ENCODE measurements at regions not wholly inside any gene's neighbourhood (a gene's known extent, or its start where the extent isn't known, plus 50 kb on each side); places are given as distances from the start of the nearest gene placed in this dataset.
A peak's percentile ranks its signal among the peaks of the same experiment; 100 is the strongest.

DNA sequence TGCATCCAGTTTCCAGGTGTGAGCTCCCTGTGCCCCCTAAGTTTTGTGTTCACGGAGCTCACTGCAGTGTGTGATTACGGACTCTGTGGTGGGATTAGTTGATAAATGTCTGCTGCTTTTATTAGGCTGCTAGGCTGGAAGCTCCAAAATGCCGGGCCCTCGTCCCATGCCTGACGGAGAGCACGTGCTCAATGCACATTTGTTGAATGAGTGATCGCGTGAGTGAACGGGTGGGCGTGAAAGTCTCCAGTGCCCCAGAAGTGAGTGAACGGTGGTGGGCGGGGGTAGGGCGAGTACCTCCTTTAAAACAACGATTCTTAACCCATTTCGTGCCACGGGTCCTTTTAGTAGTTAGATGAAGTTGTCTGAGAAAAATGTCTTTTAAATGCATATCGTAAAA, 175.5 kb downstream of the AACS start:
- Histone ChIP-seq H3K9ac (no peak overlapping the region), H3K4me1 (no peaks in the 10 kb centered on the region), H3K9me3 (ENCODE audit: low read depth) (no peaks in the 10 kb centered on the region), H2AFZ (replicated peaks) (no peak overlapping the region), H3F3A (ENCODE audit: low read depth) (no peaks in the 10 kb centered on the region), H3K27ac (no peak overlapping the region), H4K20me1 (ENCODE audit: low read depth) (no peaks in the 10 kb centered on the region), H3K36me3 (no peaks in the 10 kb centered on the region), H3K79me2 (ENCODE audit: low read depth) (peaks cover 3% of the 10 kb centered on the region), H3K4me2 (no peak overlapping the region), H3K4me3 (no peak overlapping the region), H3K27me3 (no peaks in the 10 kb centered on the region)
- peaks cover 5% of the 10 kb centered on the region for H3K9me3 Mint-ChIP-seq
- H3K4me1 Mint-ChIP-seq = peaks cover 22% of the 10 kb centered on the region
- H3K36me3 Mint-ChIP-seq = peaks cover 3% of the 10 kb centered on the region
- no peak for TF ChIP-seq EZH2 (IDR thresholded peaks at IDR 0.05)
- TF ChIP-seq EZH2phosphoT487 (IDR thresholded peaks at IDR 0.05) = no peak
- TF ChIP-seq, protein P1, sequence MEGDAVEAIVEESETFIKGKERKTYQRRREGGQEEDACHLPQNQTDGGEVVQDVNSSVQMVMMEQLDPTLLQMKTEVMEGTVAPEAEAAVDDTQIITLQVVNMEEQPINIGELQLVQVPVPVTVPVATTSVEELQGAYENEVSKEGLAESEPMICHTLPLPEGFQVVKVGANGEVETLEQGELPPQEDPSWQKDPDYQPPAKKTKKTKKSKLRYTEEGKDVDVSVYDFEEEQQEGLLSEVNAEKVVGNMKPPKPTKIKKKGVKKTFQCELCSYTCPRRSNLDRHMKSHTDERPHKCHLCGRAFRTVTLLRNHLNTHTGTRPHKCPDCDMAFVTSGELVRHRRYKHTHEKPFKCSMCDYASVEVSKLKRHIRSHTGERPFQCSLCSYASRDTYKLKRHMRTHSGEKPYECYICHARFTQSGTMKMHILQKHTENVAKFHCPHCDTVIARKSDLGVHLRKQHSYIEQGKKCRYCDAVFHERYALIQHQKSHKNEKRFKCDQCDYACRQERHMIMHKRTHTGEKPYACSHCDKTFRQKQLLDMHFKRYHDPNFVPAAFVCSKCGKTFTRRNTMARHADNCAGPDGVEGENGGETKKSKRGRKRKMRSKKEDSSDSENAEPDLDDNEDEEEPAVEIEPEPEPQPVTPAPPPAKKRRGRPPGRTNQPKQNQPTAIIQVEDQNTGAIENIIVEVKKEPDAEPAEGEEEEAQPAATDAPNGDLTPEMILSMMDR (IDR thresholded peaks at IDR 0.05) = no peak
- no peak for DNase-seq (ENCODE audit: low spot score)
- H3K4me3 Mint-ChIP-seq = no peak overlapping the region
- peak overlapping the region; percentile 74 for H3K27ac Mint-ChIP-seq
- peaks cover 4% of the 10 kb centered on the region for H3K27me3 Mint-ChIP-seq (ENCODE audit: insufficient read depth, low read depth)

DNA sequence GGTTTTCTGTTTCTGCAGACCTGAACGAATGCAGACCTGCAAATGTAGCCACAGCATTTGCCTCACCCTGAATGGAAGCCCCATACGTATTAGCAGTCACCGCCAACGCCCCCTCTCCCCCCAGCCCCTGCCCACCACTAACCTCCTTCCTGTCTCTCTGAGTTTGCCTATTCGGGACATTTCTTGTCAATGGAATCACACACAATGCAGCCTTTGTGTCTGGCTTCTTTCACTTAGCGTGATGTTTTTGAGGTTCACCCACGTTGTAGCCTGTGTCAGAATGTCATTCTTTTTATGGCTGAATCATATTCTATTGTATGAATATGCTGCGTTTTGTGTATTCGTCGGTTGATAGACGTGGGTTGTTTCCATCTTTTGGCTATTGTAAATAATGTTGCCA, 178.6 kb downstream of the AACS start:
- no peak for TF ChIP-seq EZH2phosphoT487 (IDR thresholded peaks at IDR 0.05)
- no peak for TF ChIP-seq EZH2 (IDR thresholded peaks at IDR 0.05)
- TF ChIP-seq, protein P1 (IDR thresholded peaks at IDR 0.05) = no peak
- no peak overlapping the region for H3K9ac ChIP-seq
- no peak for DNase-seq (ENCODE audit: low spot score)
- Mint-ChIP-seq H3K9me3 (peaks cover 2% of the 10 kb centered on the region), H3K4me1 (peaks cover 36% of the 10 kb centered on the region), H3K36me3 (peaks cover 1% of the 10 kb centered on the region), H3K4me3 (no peak overlapping the region), H3K27me3 (ENCODE audit: insufficient read depth, low read depth) (peaks cover 4% of the 10 kb centered on the region), H3K27ac (no peak overlapping the region)
- no peaks in the 10 kb centered on the region for H4K20me1 ChIP-seq (ENCODE audit: low read depth)
- H3K4me2 ChIP-seq = no peak overlapping the region
- no peaks in the 10 kb centered on the region for H3K9me3 ChIP-seq (ENCODE audit: low read depth)
- peaks cover 6% of the 10 kb centered on the region for H3K4me1 ChIP-seq
- H3K36me3 ChIP-seq = no peaks in the 10 kb centered on the region
- no peaks in the 10 kb centered on the region for H3K27me3 ChIP-seq
- H3K27ac ChIP-seq = no peak overlapping the region
- H3F3A ChIP-seq (ENCODE audit: low read depth) = no peaks in the 10 kb centered on the region
- H2AFZ ChIP-seq (replicated peaks) = no peak overlapping the region
- no peak overlapping the region for H3K4me3 ChIP-seq
- peaks cover 3% of the 10 kb centered on the region for H3K79me2 ChIP-seq (ENCODE audit: low read depth)

DNA sequence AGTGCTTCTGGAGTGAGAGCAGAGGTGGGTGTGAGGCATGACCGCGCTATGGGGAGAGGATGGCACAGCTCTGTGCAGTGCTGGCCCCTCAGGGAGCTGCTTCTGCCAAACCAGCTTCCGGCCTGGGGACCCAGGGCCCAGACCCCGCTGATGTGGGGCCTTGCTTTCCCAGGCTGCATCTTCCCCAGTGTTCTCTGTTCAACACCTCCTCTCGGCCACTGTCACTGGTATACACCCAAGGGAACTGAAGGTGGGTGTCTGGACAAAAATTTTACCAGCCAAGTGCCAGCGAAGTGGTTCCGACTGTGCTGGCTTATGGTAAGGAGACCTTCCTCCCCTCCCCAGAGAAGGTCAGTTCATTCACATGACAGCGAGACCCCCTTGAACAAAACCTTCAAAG, 179.1 kb downstream of the AACS start:
- Mint-ChIP-seq H3K27me3 (ENCODE audit: insufficient read depth, low read depth) (peaks cover 6% of the 10 kb centered on the region), H3K36me3 (no peaks in the 10 kb centered on the region)

More for the DNA sequence above, 179.1 kb downstream of the AACS start:
- TF ChIP-seq EZH2 (IDR thresholded peaks at IDR 0.05) (no peak), EZH2phosphoT487 (IDR thresholded peaks at IDR 0.05) (no peak)
- TF ChIP-seq, protein P1 (IDR thresholded peaks at IDR 0.05) = no peak
- Histone ChIP-seq H4K20me1 (ENCODE audit: low read depth) (no peaks in the 10 kb centered on the region), H3K4me1 (peaks cover 6% of the 10 kb centered on the region), H3K9me3 (ENCODE audit: low read depth) (no peaks in the 10 kb centered on the region), H3K27me3 (no peaks in the 10 kb centered on the region), H3K27ac (no peak overlapping the region), H3K36me3 (no peaks in the 10 kb centered on the region), H3K79me2 (ENCODE audit: low read depth) (peaks cover under 1% of the 10 kb centered on the region), H3F3A (ENCODE audit: low read depth) (no peaks in the 10 kb centered on the region), H2AFZ (replicated peaks) (no peak overlapping the region), H3K9ac (no peak overlapping the region), H3K4me2 (no peak overlapping the region), H3K4me3 (no peak overlapping the region)
- Mint-ChIP-seq H3K4me3 (no peak overlapping the region), H3K4me1 (peaks cover 40% of the 10 kb centered on the region), H3K9me3 (no peaks in the 10 kb centered on the region), H3K27ac (no peak overlapping the region)
- no peak for DNase-seq (ENCODE audit: low spot score)
